ENCODE measurements at regions not wholly inside any gene's neighbourhood (a gene's known extent, or its start where the extent isn't known, plus 50 kb on each side); places are given as distances from the start of the nearest gene placed in this dataset.

GRCh38 chr5:8050616-8051175 lies 181.7 kb downstream of the MTRR start:
- no peak for DNase-seq (ENCODE audit: low read depth in 3 of 3)

DNA sequence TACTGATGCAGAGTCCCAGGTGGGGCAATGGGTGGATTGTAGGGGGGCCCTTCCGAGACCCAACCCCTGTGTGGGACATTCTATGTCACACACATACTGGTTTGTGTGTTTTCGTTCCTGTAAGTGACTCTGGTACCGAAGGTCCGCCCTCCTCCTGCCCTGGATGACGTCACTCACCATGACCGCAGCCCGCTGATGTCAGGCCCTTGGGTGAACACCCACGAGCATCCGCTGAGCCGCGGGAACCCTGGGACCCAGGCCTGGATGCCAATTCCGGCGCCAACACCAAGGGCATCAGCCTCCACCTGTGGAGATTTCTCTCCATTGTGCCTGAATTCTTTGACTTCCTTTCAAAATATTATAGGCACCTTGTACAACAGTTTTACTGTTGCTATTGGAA lies 184.3 kb downstream of the MTRR start:
- no peak for DNase-seq (ENCODE audit: low read depth in 3 of 3)

GRCh38 chr5:8057769-8058168 lies 188.8 kb downstream of the MTRR start:
- no peak for DNase-seq (ENCODE audit: low read depth in 3 of 3)

DNA sequence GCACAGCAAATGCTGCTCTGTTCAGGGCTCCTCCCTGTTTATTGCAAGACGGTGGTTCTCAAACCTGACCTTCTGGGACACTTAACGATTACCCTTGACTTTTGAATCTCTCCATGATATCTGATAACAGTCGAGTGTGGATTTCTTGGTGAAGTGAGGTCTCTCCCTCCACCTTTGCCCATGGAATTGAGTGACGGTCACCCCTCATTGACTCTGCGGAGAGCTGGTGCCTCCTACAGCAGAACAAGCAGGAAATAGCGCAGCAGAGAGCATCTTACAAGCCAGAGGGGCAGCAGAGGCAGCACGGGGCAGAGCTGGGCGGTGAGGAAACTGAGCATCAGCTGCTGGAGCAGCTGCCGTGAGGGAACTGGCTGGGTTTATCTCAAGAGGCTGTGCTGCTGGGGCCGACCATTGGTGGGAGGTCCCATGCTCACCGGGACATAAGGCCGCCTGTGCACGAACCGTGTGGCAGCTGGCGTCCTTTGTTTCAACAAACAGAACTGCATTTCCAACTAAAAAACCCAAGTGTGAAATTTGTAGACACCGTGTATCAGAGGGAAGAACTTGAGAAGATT lies 189.8 kb downstream of the MTRR start:
- DNase-seq (ENCODE audit: low read depth in 3 of 3): no peak

DNA sequence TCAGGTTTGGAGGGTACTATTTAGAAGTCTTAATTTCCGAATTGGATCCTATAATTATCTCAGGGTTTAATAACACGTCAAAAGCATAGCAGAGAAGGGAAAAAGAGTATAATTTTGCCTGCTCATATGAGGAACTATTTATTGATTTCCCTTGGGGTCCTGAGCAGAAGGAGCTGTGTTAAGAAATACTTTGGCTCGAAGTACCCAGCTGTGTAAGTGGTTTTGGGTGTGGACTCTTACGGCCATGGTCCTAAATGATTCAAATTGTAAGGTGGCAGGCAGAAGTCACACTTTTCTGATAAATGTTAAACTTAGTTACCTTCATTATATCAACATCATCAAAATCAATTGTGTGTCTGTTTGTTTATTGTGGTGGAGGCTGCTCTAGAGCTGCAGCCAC lies 190.4 kb downstream of the MTRR start:
- no peak for DNase-seq (ENCODE audit: low read depth in 3 of 3)

DNA sequence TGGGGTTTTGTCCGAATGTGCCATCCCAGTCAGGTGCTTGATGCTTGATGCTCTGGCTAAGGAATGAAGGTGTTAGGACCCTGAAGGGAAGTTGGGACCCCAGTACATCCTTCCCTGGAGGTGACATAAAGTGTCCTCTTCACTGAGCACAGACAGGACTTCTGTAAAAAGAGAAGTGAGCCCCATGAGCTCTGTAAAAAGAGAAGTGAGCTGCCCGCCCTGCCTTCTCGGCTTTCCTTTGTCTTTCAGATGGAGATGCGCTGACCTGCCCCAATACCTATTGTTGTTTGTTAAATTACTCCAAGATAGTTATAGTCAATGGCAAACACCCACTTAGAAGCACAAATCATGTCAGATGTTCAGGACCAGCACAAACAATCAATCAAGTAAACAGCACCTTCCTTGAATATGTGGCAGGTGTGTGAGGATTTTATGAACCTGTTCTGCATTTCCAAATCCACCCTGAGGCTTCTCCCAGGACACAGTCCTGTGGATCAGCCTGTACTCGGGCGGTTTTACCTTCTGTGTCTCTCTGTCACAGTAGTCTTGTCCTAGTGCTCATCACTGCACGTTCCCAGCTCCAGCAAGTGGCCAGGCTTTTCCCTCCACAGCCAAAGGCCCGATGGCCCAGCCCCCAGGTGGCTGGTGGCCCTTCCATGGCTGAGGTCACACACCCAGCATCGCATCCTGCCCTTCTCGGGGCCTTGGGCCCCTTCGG lies 191.4 kb downstream of the MTRR start:
- no peak for DNase-seq (ENCODE audit: low read depth in 3 of 3)

GRCh38 chr5:8060953-8061429 lies 192.0 kb downstream of the MTRR start:
- no peak for DNase-seq (ENCODE audit: low read depth in 3 of 3)

GRCh38 chr5:8062521-8062920 lies 193.6 kb downstream of the MTRR start:
- DNase-seq (ENCODE audit: low read depth in 3 of 3): no peak

GRCh38 chr5:8068078-8068477 lies 199.1 kb downstream of the MTRR start:
- no peak for DNase-seq (ENCODE audit: low read depth in 3 of 3)

DNA sequence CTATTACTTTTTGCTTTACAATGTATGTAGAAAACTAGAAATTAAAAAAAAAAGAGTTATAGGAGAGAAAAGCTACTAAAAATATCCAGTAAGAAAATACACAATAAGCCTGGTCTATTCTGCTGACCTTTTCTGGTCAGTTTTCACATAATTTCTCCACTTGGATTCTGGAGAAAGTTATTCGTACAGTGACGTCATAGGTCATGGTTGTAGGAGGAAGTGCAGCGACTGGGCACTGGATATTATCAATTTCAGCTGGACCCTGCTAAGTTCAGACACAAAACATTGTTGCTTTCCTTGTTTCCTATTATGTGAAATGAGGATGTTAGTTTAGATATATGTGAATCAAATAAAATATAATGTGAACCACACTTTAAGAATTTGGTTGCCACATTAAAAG lies 201.2 kb downstream of the MTRR start:
- no peak for DNase-seq (ENCODE audit: low read depth in 3 of 3)

GRCh38 chr5:8079056-8079455 lies 210.1 kb downstream of the MTRR start:
- no peak for DNase-seq (ENCODE audit: low read depth in 3 of 3)

- no peak for DNase-seq (ENCODE audit: low read depth in 3 of 3)
These were observed 212.2 kb downstream of the MTRR start for GRCh38 chr5:8081179-8081578.

DNA sequence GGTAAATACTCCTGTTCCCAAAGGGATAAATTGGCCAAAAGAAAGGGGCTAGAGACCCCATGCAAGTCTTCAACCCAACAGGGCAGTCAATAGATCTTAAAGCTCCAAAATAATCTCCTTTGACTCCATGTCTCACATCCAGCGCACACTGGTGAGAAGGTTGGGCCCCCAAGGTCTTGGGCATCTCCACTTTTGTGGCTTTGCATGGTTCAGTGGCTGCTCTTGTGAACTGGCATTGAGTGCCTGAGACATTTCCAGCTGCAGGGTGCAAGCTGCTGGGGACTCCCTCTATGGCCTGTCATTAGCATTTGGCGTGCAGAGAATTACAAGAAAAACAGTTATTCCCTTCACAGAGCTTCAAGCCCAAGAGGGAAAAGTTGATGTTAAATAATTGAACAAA lies 224.7 kb downstream of the MTRR start:
- no peak for DNase-seq (ENCODE audit: low read depth in 3 of 3)

DNA sequence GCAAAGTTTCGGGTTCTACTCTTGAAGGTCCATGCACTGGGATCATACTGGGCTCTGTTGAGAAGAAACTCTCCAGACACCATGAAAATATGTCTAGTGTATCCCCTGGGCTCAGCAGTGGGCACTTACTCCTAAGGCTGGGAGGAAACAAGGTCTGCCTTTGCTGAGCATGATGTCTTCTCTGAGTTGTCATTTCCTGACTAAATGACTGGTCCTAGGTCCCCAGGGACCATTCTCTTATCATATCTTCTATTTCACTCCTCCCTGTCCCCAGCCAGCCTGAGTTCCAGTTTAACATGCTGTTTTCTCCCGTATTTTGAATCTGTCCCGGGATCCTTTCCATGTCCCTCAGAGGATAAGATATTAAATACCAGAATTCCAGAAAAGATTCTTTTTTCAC lies 225.4 kb downstream of the MTRR start:
- no peak for DNase-seq (ENCODE audit: low read depth in 3 of 3)

- DNase-seq (ENCODE audit: low read depth in 3 of 3): no peak
These were observed 228.2 kb downstream of the MTRR start for GRCh38 chr5:8097146-8097545.

DNA sequence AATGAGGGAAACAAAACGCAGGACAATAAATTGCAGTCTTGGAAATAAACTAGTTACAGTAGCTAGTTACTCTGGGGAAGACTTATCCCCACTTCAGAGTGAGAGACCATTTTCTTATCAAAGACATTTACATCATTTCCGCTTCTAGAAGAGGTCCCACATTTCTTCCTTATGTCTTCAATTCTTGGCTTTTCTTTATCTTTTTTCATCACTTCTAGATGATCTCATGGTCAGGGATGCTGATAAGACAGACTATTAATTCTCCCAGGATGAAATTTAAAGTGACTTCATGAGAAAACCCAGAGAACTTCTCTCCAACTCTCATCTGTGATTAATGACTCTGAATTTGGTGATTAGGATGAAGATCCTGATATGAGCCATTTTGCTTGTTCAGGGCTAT lies 229.1 kb downstream of the MTRR start:
- DNase-seq (ENCODE audit: low read depth in 3 of 3): no peak

DNA sequence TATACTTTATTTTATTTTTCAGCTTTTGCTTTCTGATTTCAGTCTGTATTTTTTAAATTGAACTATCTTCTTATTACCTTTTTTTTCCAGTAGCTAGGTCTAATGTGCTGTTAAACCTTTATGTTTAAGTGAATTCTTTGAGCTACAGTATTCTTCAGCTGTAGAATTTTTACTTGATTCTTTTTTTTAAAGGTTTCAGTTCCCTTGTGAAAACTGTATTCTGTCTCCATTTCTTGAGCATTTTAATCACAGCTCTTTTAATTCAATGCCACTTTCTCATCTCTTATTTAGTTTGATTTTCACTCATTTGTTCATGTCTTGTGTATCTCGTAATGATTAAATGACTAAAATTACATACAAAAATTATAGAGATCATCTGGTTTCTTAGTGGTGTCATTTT lies 233.8 kb downstream of the MTRR start:
- DNase-seq (ENCODE audit: low read depth in 3 of 3): no peak

- no peak for DNase-seq (ENCODE audit: low read depth in 3 of 3)
These were observed 245.8 kb downstream of the MTRR start for GRCh38 chr5:8114597-8115266.

DNA sequence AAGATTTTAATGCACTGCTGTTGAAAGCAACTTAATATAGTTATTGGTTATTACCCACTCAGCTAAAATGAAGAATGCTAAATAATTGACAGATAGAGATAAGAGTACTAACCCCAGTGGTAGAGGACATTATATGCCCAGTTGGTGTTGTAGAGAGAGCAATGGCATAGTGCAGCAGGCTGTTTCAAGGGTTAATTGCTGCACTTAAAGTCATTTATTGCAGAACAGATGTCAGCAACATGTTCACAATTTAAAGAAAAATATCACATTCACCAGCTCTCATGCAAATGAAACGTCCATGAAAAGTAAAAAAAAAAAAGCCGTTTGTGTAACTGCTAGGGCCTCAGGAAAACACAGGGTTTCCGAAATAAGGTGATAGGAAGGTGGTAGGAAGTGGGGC lies 254.6 kb downstream of the MTRR start:
- DNase-seq (ENCODE audit: low read depth in 3 of 3): no peak

GRCh38 chr5:8134609-8135008 lies 265.7 kb downstream of the MTRR start:
- DNase-seq (ENCODE audit: low read depth in 3 of 3): no peak

DNA sequence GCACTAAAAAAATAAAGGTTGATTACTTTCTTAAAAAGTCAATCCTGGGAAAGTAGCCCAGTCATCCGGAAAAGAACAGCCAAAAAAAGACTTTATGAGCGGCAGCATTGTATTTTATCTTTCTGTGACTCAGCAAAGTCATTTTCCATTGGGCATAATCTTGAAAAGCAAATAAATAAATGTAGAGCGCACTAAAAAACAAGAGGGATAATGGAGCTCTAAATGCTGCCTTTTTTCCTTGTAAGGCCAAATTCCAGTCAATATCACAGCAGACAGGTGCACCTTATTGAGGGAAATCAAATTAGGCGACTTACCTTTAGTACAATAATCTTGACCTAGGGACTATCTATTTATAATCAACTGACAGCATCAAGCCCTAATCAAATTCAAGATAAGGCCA lies 266.8 kb downstream of the MTRR start:
- DNase-seq (ENCODE audit: low read depth in 3 of 3): no peak

GRCh38 chr5:8136271-8136670 lies 267.3 kb downstream of the MTRR start:
- no peak for DNase-seq (ENCODE audit: low read depth in 3 of 3)
